A549 (cell line): ENCODE measurements at regions not wholly inside any gene's neighbourhood (a gene's known extent, or its start where the extent isn't known, plus 50 kb on each side); places are given as distances from the start of the nearest gene placed in this dataset.

Experiments
- EP300 ChIP-seq, 2 experiments: fragments of >200 bp; sonication (Bioruptor Twin); formaldehyde crosslinking; IDR thresholded peaks; 2 replicates in 1 of 2; 3 replicates in 1 of 2; pipeline ENCODE4 v1.6.1; 2016 to 2017
- FOSB ChIP-seq: fragments of 250-450 bp; sonication (Bioruptor Pico); IDR thresholded peaks from 2 replicates; pipeline ENCODE4 v1.5.0; 2020; ENCODE audit warnings: mild to moderate bottlenecking, moderate library complexity
- MAZ ChIP-seq: fragments of 150-350 bp; IDR thresholded peaks from 2 replicates; pipeline ENCODE4 v1.6.1; 2014; ENCODE audit warnings: antibody characterized with exemption, low read depth, low read length, borderline replicate concordance
- POLR2A ChIP-seq: IDR thresholded peaks from 2 replicates; pipeline ENCODE4 v1.6.1; 2012; ENCODE audit warnings: mild to moderate bottlenecking, low read length
- TFCP2L1 ChIP-seq: fragments of 250-450 bp; sonication (Bioruptor Pico); IDR thresholded peaks from 2 replicates; pipeline ENCODE4 v1.5.0; 2021; ENCODE audit warnings: mild to moderate bottlenecking
- TP53 ChIP-seq: fragments of 250-450 bp; sonication (Bioruptor Pico); IDR thresholded peaks from 2 replicates; pipeline ENCODE4 v1.5.0; 2021; ENCODE audit warnings: mild to moderate bottlenecking, moderate library complexity
- TF ChIP-seq, protein P1 (sequence below): IDR thresholded peaks from 2 replicates; pipeline ENCODE4 v1.6.1; 2012; ENCODE audit warnings: low read depth, borderline replicate concordance
- TF ChIP-seq, protein P2 (sequence below): fragments of >200 bp; sonication (Bioruptor Twin); formaldehyde crosslinking; IDR thresholded peaks from 3 replicates; pipeline ENCODE4 v1.5.1; 2016

- TF ChIP-seq, protein P1, sequence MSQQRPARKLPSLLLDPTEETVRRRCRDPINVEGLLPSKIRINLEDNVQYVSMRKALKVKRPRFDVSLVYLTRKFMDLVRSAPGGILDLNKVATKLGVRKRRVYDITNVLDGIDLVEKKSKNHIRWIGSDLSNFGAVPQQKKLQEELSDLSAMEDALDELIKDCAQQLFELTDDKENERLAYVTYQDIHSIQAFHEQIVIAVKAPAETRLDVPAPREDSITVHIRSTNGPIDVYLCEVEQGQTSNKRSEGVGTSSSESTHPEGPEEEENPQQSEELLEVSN: no peak
- TF ChIP-seq TFCP2L1 (CRISPR knock-in tag) (no peak), POLR2A (no peak), TP53 (no peak), FOSB (CRISPR knock-in tag) (no peak), EP300 (IDR thresholded peaks at IDR 0.05) (no peak), MAZ (no peak)
- TF ChIP-seq, protein P2, sequence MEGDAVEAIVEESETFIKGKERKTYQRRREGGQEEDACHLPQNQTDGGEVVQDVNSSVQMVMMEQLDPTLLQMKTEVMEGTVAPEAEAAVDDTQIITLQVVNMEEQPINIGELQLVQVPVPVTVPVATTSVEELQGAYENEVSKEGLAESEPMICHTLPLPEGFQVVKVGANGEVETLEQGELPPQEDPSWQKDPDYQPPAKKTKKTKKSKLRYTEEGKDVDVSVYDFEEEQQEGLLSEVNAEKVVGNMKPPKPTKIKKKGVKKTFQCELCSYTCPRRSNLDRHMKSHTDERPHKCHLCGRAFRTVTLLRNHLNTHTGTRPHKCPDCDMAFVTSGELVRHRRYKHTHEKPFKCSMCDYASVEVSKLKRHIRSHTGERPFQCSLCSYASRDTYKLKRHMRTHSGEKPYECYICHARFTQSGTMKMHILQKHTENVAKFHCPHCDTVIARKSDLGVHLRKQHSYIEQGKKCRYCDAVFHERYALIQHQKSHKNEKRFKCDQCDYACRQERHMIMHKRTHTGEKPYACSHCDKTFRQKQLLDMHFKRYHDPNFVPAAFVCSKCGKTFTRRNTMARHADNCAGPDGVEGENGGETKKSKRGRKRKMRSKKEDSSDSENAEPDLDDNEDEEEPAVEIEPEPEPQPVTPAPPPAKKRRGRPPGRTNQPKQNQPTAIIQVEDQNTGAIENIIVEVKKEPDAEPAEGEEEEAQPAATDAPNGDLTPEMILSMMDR: no peak
Observed at GRCh38 chr3:193831495-193832455, 238.8 kb downstream of the OPA1 start.
